ENCODE measurements at regions not wholly inside any gene's neighbourhood (a gene's known extent, or its start where the extent isn't known, plus 50 kb on each side); places are given as distances from the start of the nearest gene placed in this dataset.

- H4K5ac ChIP-seq (ENCODE audit: insufficient read length, low read depth, low read length), result no peak overlapping the region
- H2AK5ac ChIP-seq (ENCODE audit: low read depth, low read length), result no peak overlapping the region
- TF ChIP-seq CREB1 (IDR thresholded peaks at IDR 0.05) (no peak), RFX5 (IDR thresholded peaks at IDR 0.05; ENCODE audit: borderline replicate concordance, low read depth, low read length) (no peak), SUZ12 (IDR thresholded peaks at IDR 0.05; ENCODE audit: low read length) (no peak), RXRA (IDR thresholded peaks at IDR 0.05; ENCODE audit: insufficient read depth, low read depth, low read length) (no peak), TAF7 (optimal IDR thresholded peaks at IDR 0.05; ENCODE audit: borderline replicate concordance, low read depth, low read length) (no peak), SP1 (IDR thresholded peaks at IDR 0.05; ENCODE audit: low read depth, low read length) (no peak), JUND (IDR thresholded peaks at IDR 0.05; ENCODE audit: low read length) (no peak), TEAD4 (IDR thresholded peaks at IDR 0.05; ENCODE audit: low read depth, low read length) (no peak), CHD1 (IDR thresholded peaks at IDR 0.05; ENCODE audit: low read depth, low read length) (no peak), FOSL1 (IDR thresholded peaks at IDR 0.05; ENCODE audit: insufficient read depth, low read depth, low read length) (no peak)
- H2BK120ac ChIP-seq (replicated peaks; ENCODE audit: low read depth, low read length), result no peak overlapping the region
- no peaks in the 10 kb centered on the region for H4K20me1 ChIP-seq (replicated peaks in 1 of 2; ENCODE audit: control insufficient read depth in 1 of 2, insufficient read depth in 2 of 2, low read length in 2 of 2)
- no peak overlapping the region for H4K8ac ChIP-seq (ENCODE audit: extremely low read depth, insufficient read depth, low read length)
- CTCF ChIA-PET (ENCODE audit: partially characterized antibody), result interaction anchor here (1.0 to 1.9 kb wide), 2 partner anchors 9 to 25 kb away, joined by 4 read pairs; no protein-coding TSS in a partner anchor
- H3K9ac ChIP-seq (replicated peaks in 1 of 4; ENCODE audit: extremely low read depth in 1 of 4, low read depth in 3 of 4, low read length in 3 of 4), result no peak overlapping the region
- no peaks in the 10 kb centered on the region; a peak in 1 of 7 replicates for H3K4me1 ChIP-seq (replicated peaks in 1 of 4; ENCODE audit: control insufficient read depth in 3 of 4, insufficient read depth in 4 of 4, low read length in 3 of 4)
- no peaks in the 10 kb centered on the region for H3K9me3 ChIP-seq (ENCODE audit: insufficient read depth in 2 of 2, low read depth in 1 of 2, low read length in 1 of 2)
- H2BK15ac ChIP-seq (ENCODE audit: low read length), result no peak overlapping the region
- no peak overlapping the region for H2BK12ac ChIP-seq (ENCODE audit: low read depth, low read length)
- H4K91ac ChIP-seq (replicated peaks; ENCODE audit: insufficient read length, low read length), result no peak overlapping the region
- H3K4ac ChIP-seq (replicated peaks; ENCODE audit: insufficient read length, low read depth, low read length), result no peak overlapping the region
- H3K27ac ChIP-seq (ENCODE audit: low read depth, low read length), result no peak overlapping the region
- H3K14ac ChIP-seq (ENCODE audit: insufficient read length), result no peak overlapping the region
- no peak overlapping the region for H3K4me2 ChIP-seq (ENCODE audit: insufficient read depth in 1 of 2, low read depth in 2 of 2, low read length in 2 of 2)
- FAIRE-seq, result no peak
- H3K18ac ChIP-seq (ENCODE audit: extremely low read depth, low read length), result no peak overlapping the region
- no peaks in the 10 kb centered on the region for H3K79me1 ChIP-seq (ENCODE audit: low read depth, low read length)
- H2BK20ac ChIP-seq (ENCODE audit: low read length), result no peak overlapping the region
- H3K23me2 ChIP-seq (ENCODE audit: low read depth, low read length), result no peaks in the 10 kb centered on the region
- H3K27me3 ChIP-seq (replicated peaks in 1 of 4; ENCODE audit: control insufficient read depth in 3 of 4, extremely low read depth in 1 of 4, insufficient read depth in 3 of 4, low read length in 3 of 4), result no peaks in the 10 kb centered on the region; a peak in 1 of 7 replicates
- H3K23ac ChIP-seq (ENCODE audit: insufficient read length), result no peak overlapping the region
- no peaks in the 10 kb centered on the region for H3K36me3 ChIP-seq (ENCODE audit: control insufficient read depth in 2 of 4, insufficient read depth in 4 of 4, low read length in 3 of 4)
- H3K4me3 ChIP-seq (ENCODE audit: extremely low read depth in 1 of 4, insufficient read depth in 2 of 4, low read depth in 3 of 4, low read length in 4 of 4), result no peak overlapping the region
- no peak overlapping the region for H2AFZ ChIP-seq (ENCODE audit: low read length)
- 92% methylated on average over 1 of the region's 1 CpG; no CpG with 5 or more reads in 1 of the 2 experiments for WGBS, 2 experiments (ENCODE audit: extremely low coverage in 1 of 2, insufficient coverage in 1 of 2, insufficient read length in 1 of 2, insufficient replicate concordance in 2 of 2, low coverage in 1 of 2, low lambda C conversion rate in 2 of 2, missing lambda C conversion rate in 1 of 2)
- H3K56ac ChIP-seq (replicated peaks; ENCODE audit: insufficient read length, low read depth, low read length), result no peak overlapping the region
- H2BK5ac ChIP-seq (ENCODE audit: low read depth, low read length), result no peak overlapping the region
- H3K79me2 ChIP-seq (ENCODE audit: control insufficient read depth in 1 of 2, insufficient read depth in 2 of 2, low read length in 2 of 2), result no peaks in the 10 kb centered on the region
- POLR2A ChIA-PET (ENCODE audit: partially characterized antibody), result no interaction called here
- no peak for DNase-seq (ENCODE audit: low read depth in 1 of 2, low spot score in 2 of 2)
Observed at GRCh38 chr1:218811497-218811896, 362.2 kb upstream of the LYPLAL1 start.
